Neuronal stem cell (in vitro differentiated cells): ENCODE measurements at regions not wholly inside any gene's neighbourhood (a gene's known extent, or its start where the extent isn't known, plus 50 kb on each side); places are given as distances from the start of the nearest gene placed in this dataset.

Experiments
- DNase-seq: peaks from one replicate; pipeline ENCODE4 v3.0.0-alpha.2; 2013; ENCODE audit warnings: low spot score
- H2AFZ ChIP-seq: one replicate; pipeline ENCODE4 v1.6.1; 2013; ENCODE audit warnings: mild to moderate bottlenecking, low read length, inconsistent platforms
- H2AK5ac ChIP-seq: 2 replicates; pipeline ENCODE4 v1.6.1; 2013; ENCODE audit warnings: low read depth, mild to moderate bottlenecking, inconsistent platforms, low read length, moderate library complexity, mixed read lengths
- H2BK120ac ChIP-seq: 2 replicates; pipeline ENCODE4 v1.6.1; 2013; ENCODE audit warnings: low read depth, mild to moderate bottlenecking, inconsistent platforms, low read length, moderate library complexity, mixed read lengths
- H2BK12ac ChIP-seq: one replicate; pipeline ENCODE4 v1.6.1; 2013; ENCODE audit warnings: low read length, inconsistent platforms
- H2BK15ac ChIP-seq: 2 replicates; pipeline ENCODE4 v1.6.1; 2013; ENCODE audit warnings: mild to moderate bottlenecking, low read length, inconsistent platforms, mixed read lengths
- H2BK5ac ChIP-seq: one replicate; pipeline ENCODE4 v1.6.1; 2013; ENCODE audit warnings: inconsistent platforms, mild to moderate bottlenecking, low read length, moderate library complexity
- H3K14ac ChIP-seq: one replicate; pipeline ENCODE4 v1.6.1; 2013; ENCODE audit warnings: low read length, inconsistent platforms
- H3K18ac ChIP-seq: 2 replicates; pipeline ENCODE4 v1.6.1; 2013; ENCODE audit warnings: low read length, inconsistent platforms
- H3K23ac ChIP-seq: 2 replicates; pipeline ENCODE4 v1.6.1; 2013; ENCODE audit warnings: low read depth, mild to moderate bottlenecking, mixed read lengths, low read length, inconsistent platforms; ENCODE audit not compliant: poor library complexity
- H3K27ac ChIP-seq: replicated peaks from 3 replicates; pipeline ENCODE4 v1.5.1; 2013; ENCODE audit warnings: low read length, inconsistent platforms
- H3K27me3 ChIP-seq, 3 experiments: 2 replicates each; pipeline ENCODE4 v1.6.1; 2013; ENCODE audit warnings: low read length in 3 of 3, mild to moderate bottlenecking in 2 of 3, inconsistent platforms in 1 of 3, low read depth in 1 of 3, mixed read lengths in 1 of 3, moderate library complexity in 1 of 3; ENCODE audit not compliant: control insufficient read depth in 3 of 3, insufficient read depth in 3 of 3
- H3K36me3 ChIP-seq, 2 donors: replicated peaks in 1 of 2; 2 replicates each; pipeline ENCODE4 v1.6.1; 2013; ENCODE audit warnings: low read length in 2 of 2; ENCODE audit not compliant: control insufficient read depth in 2 of 2, insufficient read depth in 2 of 2
- H3K4ac ChIP-seq: 2 replicates; pipeline ENCODE4 v1.6.1; 2013; ENCODE audit warnings: inconsistent platforms, mild to moderate bottlenecking, low read length, moderate library complexity
- H3K4me1 ChIP-seq, 2 donors: 1 replicate in 1 of 2; 2 replicates in 1 of 2; pipeline ENCODE4 v1.6.1; 2013; ENCODE audit warnings: low read length in 2 of 2, low read depth in 1 of 2; ENCODE audit not compliant: control insufficient read depth in 2 of 2, insufficient read depth in 1 of 2
- H3K4me2 ChIP-seq: one replicate; pipeline ENCODE4 v1.6.1; 2013; ENCODE audit warnings: mild to moderate bottlenecking, low read length, inconsistent platforms; ENCODE audit not compliant: insufficient read depth, poor library complexity, severe bottlenecking
- H3K4me3 ChIP-seq, 2 donors: 2 replicates each; pipeline ENCODE4 v1.5.1; 2013; ENCODE audit warnings: low read length in 2 of 2, mild to moderate bottlenecking in 2 of 2, inconsistent platforms in 1 of 2, moderate library complexity in 1 of 2
- H3K79me1 ChIP-seq: one replicate; pipeline ENCODE4 v1.6.1; 2013; ENCODE audit warnings: low read depth, mild to moderate bottlenecking, inconsistent platforms, low read length, moderate library complexity
- H3K9ac ChIP-seq: one replicate; pipeline ENCODE4 v1.6.1; 2013; ENCODE audit warnings: mild to moderate bottlenecking, low read depth, low read length, inconsistent platforms; ENCODE audit not compliant: poor library complexity
- H3K9me3 ChIP-seq, 2 donors: replicated peaks in 1 of 2; 2 replicates each; pipeline versions ENCODE3 to v1.6.1; 2013; ENCODE audit warnings: low read length in 2 of 2, mild to moderate bottlenecking in 2 of 2, inconsistent platforms in 1 of 2, low read depth in 1 of 2, mixed read lengths in 1 of 2, moderate library complexity in 1 of 2; ENCODE audit not compliant: control insufficient read depth in 2 of 2, insufficient read depth in 1 of 2
- H4K8ac ChIP-seq: one replicate; pipeline ENCODE4 v1.6.1; 2013; ENCODE audit warnings: low read depth, mild to moderate bottlenecking, inconsistent platforms, low read length, moderate library complexity
- H4K91ac ChIP-seq: one replicate; pipeline ENCODE4 v1.6.1; 2013; ENCODE audit warnings: low read length, low read depth, mild to moderate bottlenecking, inconsistent platforms; ENCODE audit not compliant: poor library complexity
- WGBS, 2 donors: extraction: QIAGEN DNeasy Blood & Tissue Kit; methylation state at CpG; one replicate each; pipeline ENCODE4 v1.1.7; 2013; ENCODE audit warnings: missing lambda C conversion rate in 2 of 2, mixed read lengths in 1 of 2; ENCODE audit not compliant: insufficient read length in 2 of 2, insufficient replicate concordance in 1 of 2; ENCODE audit errors: extremely low coverage in 2 of 2; 5-methylcytosine and 5-hydroxymethylcytosine counted together

GRCh38 chr6:21993841-21994240 is 303.0 kb downstream of the PRL start:
- no peak overlapping the region for H3K9ac ChIP-seq
- H3K4me2 ChIP-seq, result no peak overlapping the region
- H3K18ac ChIP-seq, result no peak overlapping the region

GRCh38 chr6:21994821-21995220 is 302.0 kb downstream of the PRL start:
- Histone ChIP-seq H3K9ac (no peak overlapping the region), H3K4me3 (no peak overlapping the region), H3K18ac (no peak overlapping the region), H2BK15ac (no peak overlapping the region), H3K4ac (no peak overlapping the region), H3K36me3 (peaks cover under 1 to 18% of the 10 kb centered on the region in 2 donors), H2BK12ac (no peak overlapping the region), H2BK5ac (no peak overlapping the region), H3K27ac (no peak overlapping the region), H3K4me2 (no peak overlapping the region), H4K91ac (no peak overlapping the region), H3K23ac (no peak overlapping the region), H2BK120ac (no peak overlapping the region), H4K8ac (no peak overlapping the region), H3K4me1 (peaks cover 3 to 32% of the 10 kb centered on the region in 2 donors), H3K27me3 (no peaks in the 10 kb centered on the region), H3K79me1 (no peaks in the 10 kb centered on the region), H3K9me3 (no peaks in the 10 kb centered on the region), H2AFZ (no peak overlapping the region), H3K14ac (no peak overlapping the region), H2AK5ac (no peak overlapping the region)
- no peak for DNase-seq
- WGBS, 2 donors, result no CpG with 5 or more reads among the region's 1 CpG

More at GRCh38 chr6:21993841-21994240, 303.0 kb downstream of the PRL start:
- Histone ChIP-seq H3K4me3 (no peak overlapping the region), H3K27ac (no peak overlapping the region), H2BK5ac (no peak overlapping the region), H2BK12ac (no peak overlapping the region), H3K27me3 (no peaks in the 10 kb centered on the region), H2AFZ (no peak overlapping the region), H2BK15ac (no peak overlapping the region), H3K4me1 (peaks cover 3 to 32% of the 10 kb centered on the region in 2 donors), H3K4ac (no peak overlapping the region), H3K36me3 (peaks cover 0 to 13% of the 10 kb centered on the region in 2 donors), H2BK120ac (no peak overlapping the region), H3K79me1 (no peaks in the 10 kb centered on the region), H4K91ac (no peak overlapping the region), H3K9me3 (no peaks in the 10 kb centered on the region), H2AK5ac (no peak overlapping the region), H4K8ac (no peak overlapping the region), H3K14ac (no peak overlapping the region), H3K23ac (no peak overlapping the region)
- no CpG with 5 or more reads among the region's 2 CpGs for WGBS, 2 donors
- no peak for DNase-seq

GRCh38 chr6:21995318-21995717 is 301.5 kb downstream of the PRL start:
- Histone ChIP-seq H3K4me3 (no peak overlapping the region), H2BK15ac (no peak overlapping the region)

GRCh38 chr6:21996425-21997118 is 300.3 kb downstream of the PRL start:
- no CpG with 5 or more reads among the region's 5 CpGs for WGBS, 2 donors
- Histone ChIP-seq H3K23ac (no peak overlapping the region), H3K9ac (no peak overlapping the region), H3K9me3 (no peaks in the 10 kb centered on the region), H2BK120ac (no peak overlapping the region), H3K4ac (no peak overlapping the region), H3K27ac (no peak overlapping the region), H3K36me3 (peaks cover 2 to 13% of the 10 kb centered on the region in 2 donors), H3K18ac (no peak overlapping the region), H3K4me1 (peaks cover 1 to 24% of the 10 kb centered on the region in 2 donors), H2BK12ac (no peak overlapping the region), H2BK15ac (no peak overlapping the region), H2AFZ (no peak overlapping the region), H4K91ac (no peak overlapping the region), H3K14ac (no peak overlapping the region), H3K4me2 (no peak overlapping the region), H3K27me3 (no peaks in the 10 kb centered on the region), H2BK5ac (no peak overlapping the region), H3K79me1 (no peaks in the 10 kb centered on the region), H4K8ac (no peak overlapping the region), H2AK5ac (no peak overlapping the region), H3K4me3 (no peak overlapping the region)
- DNase-seq, result no peak

More at GRCh38 chr6:21995318-21995717, 301.5 kb downstream of the PRL start:
- WGBS, 2 donors, result no CpG with 5 or more reads among the region's 2 CpGs
- no peak overlapping the region for H2BK120ac ChIP-seq
- H3K9me3 ChIP-seq, result no peaks in the 10 kb centered on the region
- H2BK12ac ChIP-seq, result no peak overlapping the region
- H3K4me1 ChIP-seq, result peaks cover 3 to 30% of the 10 kb centered on the region in 2 donors
- H3K27me3 ChIP-seq, result no peaks in the 10 kb centered on the region
- no peak overlapping the region for H3K9ac ChIP-seq
- no peak for DNase-seq
- H3K27ac ChIP-seq, result no peak overlapping the region
- H4K8ac ChIP-seq, result no peak overlapping the region
- no peak overlapping the region for H2AK5ac ChIP-seq
- peaks cover 2 to 18% of the 10 kb centered on the region in 2 donors for H3K36me3 ChIP-seq
- H2BK5ac ChIP-seq, result no peak overlapping the region
- H3K4ac ChIP-seq, result no peak overlapping the region
- H4K91ac ChIP-seq, result no peak overlapping the region
- H3K79me1 ChIP-seq, result no peaks in the 10 kb centered on the region
- H3K23ac ChIP-seq, result no peak overlapping the region
- H3K4me2 ChIP-seq, result no peak overlapping the region
- H3K14ac ChIP-seq, result no peak overlapping the region
- no peak overlapping the region for H2AFZ ChIP-seq
- H3K18ac ChIP-seq, result no peak overlapping the region
